Gastrocnemius medialis (tissue), 4 donors: ENCODE measurements at regions not wholly inside any gene's neighbourhood (a gene's known extent, or its start where the extent isn't known, plus 50 kb on each side); places are given as distances from the start of the nearest gene placed in this dataset.

Source experiments
- ATAC-seq, 2 donors: fragments of 150-250 bp; one replicate each; pipeline ENCODE4 v1.9.1; 2016
- DNase-seq, 2 donors: peaks; one replicate each; pipeline ENCODE4 v3.0.0-alpha.2; 2019
- H3K27ac ChIP-seq, 4 donors: fragments of 200-600 bp; sonication (generic); 1 replicate in 1 of 4; 2 replicates in 3 of 4; pipeline ENCODE4 v1.5.1; 2016 to 2018; ENCODE audit warnings: mild to moderate bottlenecking in 2 of 4, moderate library complexity in 1 of 4
- H3K27me3 ChIP-seq, 3 donors: fragments of 200-600 bp; sonication (generic) in 2 of 3; 1 replicate in 1 of 3; 2 replicates in 2 of 3; pipeline versions ENCODE4 v1.5.1 to v1.6.0; 2016 to 2019; ENCODE audit warnings: mild to moderate bottlenecking in 1 of 3, moderate library complexity in 1 of 3
- H3K36me3 ChIP-seq, 2 donors: fragments of 200-600 bp; sonication (generic) in 1 of 2; one replicate each; pipeline ENCODE4 v1.5.1; 2017 to 2018
- H3K4me1 ChIP-seq, 2 donors: fragments of 200-600 bp; sonication (generic) in 1 of 2; one replicate each; pipeline ENCODE4 v1.5.1; 2016 to 2017; ENCODE audit warnings: mild to moderate bottlenecking in 2 of 2
- H3K4me3 ChIP-seq, 4 donors: fragments of 200-600 bp; sonication (generic) in 3 of 4; 1 replicate in 1 of 4; 2 replicates in 3 of 4; pipeline ENCODE4 v1.5.1; 2016 to 2019; ENCODE audit warnings: mild to moderate bottlenecking in 2 of 4
- H3K9me3 ChIP-seq, 3 donors: fragments of 200-600 bp; sonication (generic) in 2 of 3; 1 replicate in 1 of 3; 2 replicates in 2 of 3; pipeline ENCODE4 v1.5.1; 2016 to 2019
- CTCF ChIP-seq, 5 experiments: fragments of 450-650 bp in 3 of 5; fragments of 200-600 bp in 2 of 5; sonication (generic) in 2 of 5; IDR thresholded peaks in 4 of 5; conservative IDR thresholded peaks in 1 of 5; 1 replicate in 4 of 5; 2 replicates in 1 of 5; pipeline ENCODE4 v1.5.1; 2016 to 2019; ENCODE audit warnings: antibody characterized with exemption in 5 of 5, mild to moderate bottlenecking in 3 of 5, moderate library complexity in 3 of 5
- POLR2A ChIP-seq, 2 donors: fragments of 450-650 bp; IDR thresholded peaks; one replicate each; pipeline ENCODE4 v1.6.1; 2017; ENCODE audit warnings: antibody characterized with exemption in 2 of 2, mild to moderate bottlenecking in 2 of 2, moderate library complexity in 2 of 2
- in situ Hi-C, 4 donors: fragments of 200-750 bp; cut with MboI; loops; one replicate each; pipeline versions ENCODE4 v1.15.0 to v1.8.0; 2017; ENCODE audit warnings: low sequenced_read_pairs in 4 of 4
- intact Hi-C: fragments of 100-400 bp; cut with DNase I; formaldehyde crosslinking; loops from one replicate; pipeline ENCODE4 v1.15.1; 2023; ENCODE audit warnings: low total_unique reads

DNA sequence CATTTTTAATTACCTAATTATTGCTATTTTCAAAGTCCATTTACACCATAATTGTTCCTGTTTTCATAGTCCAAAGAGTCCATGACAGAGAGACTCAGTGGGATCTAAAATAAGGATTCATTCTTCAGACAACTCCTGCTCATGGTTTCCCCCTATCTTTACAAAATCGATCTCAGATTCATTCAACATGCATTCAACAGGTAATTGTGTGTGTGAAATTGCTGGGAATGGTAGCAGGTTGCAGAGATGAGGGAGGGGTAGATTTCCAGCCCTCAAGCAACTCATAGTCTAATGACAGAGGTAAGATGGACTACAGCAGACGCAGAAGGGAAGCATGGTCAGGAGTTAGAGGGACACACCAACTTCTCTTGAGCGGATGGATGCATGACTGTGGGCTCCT, 138.1 kb downstream of the TSHZ3 start:
- H3K36me3 ChIP-seq, result no peaks in the 10 kb centered on the region
- no peak for TF ChIP-seq CTCF (IDR thresholded peaks at IDR 0.05 in 4 of 5, conservative IDR thresholded peaks at IDR 0.05 in 1 of 5)
- H3K4me1 ChIP-seq, result peaks cover 0 to 7% of the 10 kb centered on the region in 2 donors
- H3K27ac ChIP-seq, result no peak overlapping the region
- ATAC-seq (no peak), DNase-seq (no peak)
- intact Hi-C loops (no loop called here), in situ Hi-C loops (no loop called here)
- H3K4me3 ChIP-seq, result no peak overlapping the region
- H3K9me3 ChIP-seq, result no peaks in the 10 kb centered on the region
- no peaks in the 10 kb centered on the region for H3K27me3 ChIP-seq

GRCh38 chr19:31205887-31206518, 143.2 kb downstream of the TSHZ3 start:
- TF ChIP-seq CTCF (IDR thresholded peaks at IDR 0.05 in 4 of 5, conservative IDR thresholded peaks at IDR 0.05 in 1 of 5) (no peak), POLR2A (IDR thresholded peaks at IDR 0.05) (no peak)
- H3K9me3 ChIP-seq, result no peaks in the 10 kb centered on the region
- H3K4me1 ChIP-seq, result no peaks in the 10 kb centered on the region
- H3K36me3 ChIP-seq, result no peaks in the 10 kb centered on the region
- ATAC-seq, result no peak
- no peak overlapping the region for H3K4me3 ChIP-seq
- H3K27me3 ChIP-seq, result no peaks in the 10 kb centered on the region
- intact Hi-C loops, result no loop called here
- in situ Hi-C loops, result no loop called here
- no peak for DNase-seq
- H3K27ac ChIP-seq, result no peak overlapping the region

- TF ChIP-seq CTCF (IDR thresholded peaks at IDR 0.05 in 4 of 5, conservative IDR thresholded peaks at IDR 0.05 in 1 of 5) (no peak), POLR2A (IDR thresholded peaks at IDR 0.05) (no peak)
- Histone ChIP-seq H3K4me3 (no peak overlapping the region), H3K9me3 (no peaks in the 10 kb centered on the region), H3K4me1 (no peaks in the 10 kb centered on the region), H3K27me3 (no peaks in the 10 kb centered on the region), H3K27ac (no peak overlapping the region), H3K36me3 (no peaks in the 10 kb centered on the region)
- no peak for ATAC-seq
- no peak for DNase-seq
- in situ Hi-C loops (no loop called here), intact Hi-C loops (no loop called here)
These were observed 145.1 kb downstream of the TSHZ3 start for GRCh38 chr19:31204115-31204514.

- H3K4me3 ChIP-seq, result no peak overlapping the region
- no peak for DNase-seq
- intact Hi-C loops (no loop called here), in situ Hi-C loops (no loop called here)
- no peaks in the 10 kb centered on the region for H3K9me3 ChIP-seq
- no peaks in the 10 kb centered on the region for H3K36me3 ChIP-seq
- H3K27ac ChIP-seq, result no peak overlapping the region
- no peak for TF ChIP-seq POLR2A (IDR thresholded peaks at IDR 0.05)
- TF ChIP-seq CTCF (IDR thresholded peaks at IDR 0.05 in 4 of 5, conservative IDR thresholded peaks at IDR 0.05 in 1 of 5), result no peak
- no peaks in the 10 kb centered on the region for H3K27me3 ChIP-seq
- H3K4me1 ChIP-seq, result no peaks in the 10 kb centered on the region
- no peak for ATAC-seq
These were observed 164.0 kb downstream of the TSHZ3 start for GRCh38 chr19:31185261-31185660.

DNA sequence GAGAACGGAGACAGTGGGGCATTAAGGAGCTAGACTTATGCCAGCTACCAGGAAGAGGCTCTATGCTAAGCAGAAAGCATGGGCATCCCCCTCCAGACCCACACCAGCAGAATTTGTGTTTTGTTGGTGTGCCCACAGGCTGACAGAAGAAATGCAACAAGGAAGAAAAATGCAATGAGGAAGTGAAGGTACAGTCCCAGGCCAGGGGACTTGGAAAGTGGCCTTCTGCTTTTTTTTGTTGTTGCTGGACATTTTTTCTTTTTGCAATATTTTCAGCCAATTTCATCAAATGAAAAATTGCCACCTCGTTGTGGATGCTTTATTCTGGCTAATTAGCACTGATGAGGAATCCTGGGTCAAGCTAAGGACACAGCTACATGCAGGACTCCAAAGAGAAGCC, 167.7 kb downstream of the TSHZ3 start:
- intact Hi-C loops (no loop called here), in situ Hi-C loops (no loop called here)
- Histone ChIP-seq H3K27me3 (no peaks in the 10 kb centered on the region), H3K4me1 (no peaks in the 10 kb centered on the region), H3K36me3 (no peaks in the 10 kb centered on the region), H3K4me3 (no peak overlapping the region), H3K27ac (no peak overlapping the region), H3K9me3 (no peaks in the 10 kb centered on the region)
- DNase-seq, result no peak
- no peak for ATAC-seq
- TF ChIP-seq POLR2A (IDR thresholded peaks at IDR 0.05) (no peak), CTCF (IDR thresholded peaks at IDR 0.05 in 4 of 5, conservative IDR thresholded peaks at IDR 0.05 in 1 of 5) (no peak)
